HepG2 (cell line): ENCODE measurements at regions not wholly inside any gene's neighbourhood (a gene's known extent, or its start where the extent isn't known, plus 50 kb on each side); places are given as distances from the start of the nearest gene placed in this dataset.

ENCODE experiments used
- ATAC-seq: fragments of 200-7000 bp; cut with Tn5 transposase; 3 replicates; pipeline ENCODE4 v1.9.1; 2020; ENCODE audit warnings: mild to moderate bottlenecking, moderate library complexity
- BruUV-seq: library from RNA; stranded (reverse); fragments of 400-500 nt; replicated peaks from 2 replicates; lab custom pipeline; 2021; lab: Mats Ljungman, UMichigan
- CTCF ChIA-PET: fragments of 300-600 bp; formaldehyde crosslinking; extraction: SDS; loops from one replicate; lab custom pipeline; 2021; ENCODE audit warnings: low total read pairs, inconsistent platforms, low intra/inter-chr PET ratio; lab: Yijun Ruan, JAX
- POLR2A ChIA-PET: fragments of 350-600 bp; sonication (Branson Sonifier 250); formaldehyde crosslinking; loops from one replicate; lab custom pipeline; 2020; ENCODE audit warnings: antibody characterized with exemption, inconsistent platforms; lab: Yijun Ruan, JAX
- DNase-seq: peaks from one replicate; pipeline ENCODE4 v3.0.0-alpha.2; 2015; ENCODE audit warnings: low spot score
- FAIRE-seq: peaks from 3 replicates; lab custom pipeline; 2011; peaks lifted over from hg19 to GRCh38; lab: Jason Lieb, UNC
- H2AFZ ChIP-seq: one replicate; pipeline ENCODE4 v1.6.1; 2011; ENCODE audit warnings: low read length, inconsistent platforms
- H3K27ac ChIP-seq: fragments of 300-600 bp; 3 replicates; pipeline ENCODE4 v1.8.0; 2011; ENCODE audit warnings: mixed run types, mild to moderate bottlenecking, mixed read lengths, low read length, inconsistent platforms; ENCODE audit not compliant: insufficient read depth; ENCODE audit errors: extremely low read length
- H3K27me3 ChIP-seq, 2 experiments: fragments of 200-600 bp in 1 of 2; 2 replicates in 1 of 2; 3 replicates in 1 of 2; pipeline versions ENCODE4 v1.6.0 to v1.8.0; 2011; ENCODE audit warnings: low read length in 2 of 2, mild to moderate bottlenecking in 2 of 2, moderate library complexity in 2 of 2, inconsistent platforms in 1 of 2; ENCODE audit not compliant: insufficient read depth in 2 of 2, control insufficient read depth in 1 of 2
- H3K36me3 ChIP-seq, 2 experiments: fragments of 200-600 bp in 1 of 2; replicated peaks in 1 of 2; 2 replicates in 1 of 2; 3 replicates in 1 of 2; pipeline versions ENCODE4 v1.5.1 to v1.8.0; 2011; ENCODE audit warnings: low read length in 2 of 2, inconsistent platforms in 1 of 2; ENCODE audit not compliant: insufficient read depth in 2 of 2, control insufficient read depth in 1 of 2
- H3K4me1 ChIP-seq: 2 replicates; pipeline ENCODE4 v1.5.1; 2012; ENCODE audit warnings: low read length, inconsistent platforms; ENCODE audit not compliant: insufficient read depth
- H3K4me2 ChIP-seq: 2 replicates; pipeline ENCODE4 v1.6.0; 2011; ENCODE audit warnings: low read depth, low read length, inconsistent platforms
- H3K4me3 ChIP-seq, 3 experiments: fragments of 200-600 bp in 1 of 3; sonication (generic), shearing (Covaris generic) in 1 of 3; replicated peaks in 1 of 3; 2 replicates each; pipeline ENCODE4 v1.5.1; 2011 to 2016; ENCODE audit warnings: low read length in 3 of 3, inconsistent platforms in 2 of 3, low read depth in 2 of 3, mild to moderate bottlenecking in 2 of 3, control low read depth in 1 of 3, mixed read lengths in 1 of 3; ENCODE audit not compliant: insufficient read depth in 1 of 3
- H3K79me2 ChIP-seq: one replicate; pipeline ENCODE4 v1.6.1; 2011; ENCODE audit warnings: low read length, inconsistent platforms; ENCODE audit not compliant: insufficient read depth
- H3K9ac ChIP-seq: 2 replicates; pipeline ENCODE4 v1.6.0; 2011; ENCODE audit warnings: mild to moderate bottlenecking, low read depth, low read length, inconsistent platforms; ENCODE audit not compliant: insufficient read depth
- H3K9me3 ChIP-seq: 2 replicates; pipeline ENCODE4 v1.5.1; 2012; ENCODE audit warnings: mild to moderate bottlenecking, low read length
- H4K20me1 ChIP-seq: 2 replicates; pipeline ENCODE4 v1.6.0; 2011; ENCODE audit warnings: inconsistent platforms, mild to moderate bottlenecking, low read length, moderate library complexity; ENCODE audit not compliant: insufficient read depth
- AFF4 ChIP-seq: sonication (generic); formaldehyde crosslinking; IDR thresholded peaks from 2 replicates; pipeline ENCODE4 v1.4.0; 2020; ENCODE audit warnings: missing genetic modification reagents
- BATF2 ChIP-seq: sonication (generic); formaldehyde crosslinking; IDR thresholded peaks from 2 replicates; pipeline ENCODE4 v1.8.0; 2022; ENCODE audit warnings: mild to moderate bottlenecking, missing genetic modification reagents, moderate library complexity
- GPN1 ChIP-seq: sonication (generic); formaldehyde crosslinking; IDR thresholded peaks from 2 replicates; pipeline ENCODE4 v1.5.1; 2020; ENCODE audit warnings: missing genetic modification reagents, borderline replicate concordance
- HDAC6 ChIP-seq: fragments of 200-600 bp; sonication (generic); IDR thresholded peaks from 2 replicates; pipeline ENCODE4 v1.7.0; 2017; ENCODE audit warnings: mild to moderate bottlenecking, antibody characterized with exemption, low read length, low read depth
- KLF11 ChIP-seq: IDR thresholded peaks from 2 replicates; pipeline ENCODE4 v1.6.1; 2016; ENCODE audit warnings: missing compliant biosample characterization
- POLR2AphosphoS2 ChIP-seq: IDR thresholded peaks from 2 replicates; pipeline ENCODE4 v1.6.1; 2011; ENCODE audit warnings: low read depth, low read length, improper control_type of control experiment
- SCMH1 ChIP-seq: sonication (generic); formaldehyde crosslinking; IDR thresholded peaks from 2 replicates; pipeline ENCODE4 v1.9.0; 2021; ENCODE audit warnings: missing genetic modification reagents, mild to moderate bottlenecking, borderline replicate concordance
- TAF15 ChIP-seq: fragments of 200-400 bp; formaldehyde crosslinking; IDR thresholded peaks from one replicate; pipeline ENCODE4 v1.6.1; 2018; ENCODE audit warnings: mild to moderate bottlenecking, low read depth, low read length; ENCODE audit not compliant: poor library complexity, severe bottlenecking
- ZMAT3 ChIP-seq: sonication (generic); formaldehyde crosslinking; conservative IDR thresholded peaks from 2 replicates; pipeline ENCODE4 v1.7.0; 2021; ENCODE audit warnings: missing genetic modification reagents
- ZNF343 ChIP-seq: sonication (generic); formaldehyde crosslinking; IDR thresholded peaks from 2 replicates; pipeline ENCODE4 v1.4.0; 2020; ENCODE audit warnings: mild to moderate bottlenecking, missing genetic modification reagents
- ZNF513 ChIP-seq: sonication (generic); formaldehyde crosslinking; conservative IDR thresholded peaks from 2 replicates; pipeline ENCODE4 v1.5.0; 2020; ENCODE audit warnings: missing genetic modification reagents
- ZNF567 ChIP-seq: sonication (generic); formaldehyde crosslinking; IDR thresholded peaks from 2 replicates; pipeline ENCODE4 v1.8.1; 2023; ENCODE audit warnings: mild to moderate bottlenecking, missing genetic modification reagents, borderline replicate concordance
- ZNF576 ChIP-seq: sonication (generic); formaldehyde crosslinking; IDR thresholded peaks from 2 replicates; pipeline ENCODE4 v1.4.0; 2020; ENCODE audit warnings: mild to moderate bottlenecking, missing genetic modification reagents
- ZNF605 ChIP-seq: sonication (generic); formaldehyde crosslinking; IDR thresholded peaks from 2 replicates; pipeline ENCODE4 v1.8.0; 2022; ENCODE audit warnings: mild to moderate bottlenecking, missing genetic modification reagents
- ZNF720 ChIP-seq: sonication (generic); formaldehyde crosslinking; IDR thresholded peaks from 2 replicates; pipeline ENCODE4 v1.4.0; 2020; ENCODE audit warnings: missing genetic modification reagents
- ZNF800 ChIP-seq: sonication (generic); formaldehyde crosslinking; IDR thresholded peaks from 2 replicates; pipeline ENCODE4 v1.4.0; 2020; ENCODE audit warnings: missing genetic modification reagents
- WGBS: methylation state at CpG from one replicate; pipeline ENCODE4 v1.1.6; 2017; ENCODE audit warnings: low lambda C conversion rate; 5-methylcytosine and 5-hydroxymethylcytosine counted together
- in situ Hi-C: cut with HindIII; loops from 2 replicates; pipeline ENCODE4 v1.10.0; 2017; ENCODE audit warnings: low pct_unique_long_range_greater_than_20kb; ENCODE audit not compliant: extremely low pct_ligation_motif_present
- intact Hi-C: fragments of 100-400 bp; cut with micrococcal nuclease; formaldehyde crosslinking; loops from one replicate; pipeline ENCODE4 v1.10.0; 2022; ENCODE audit not compliant: unreplicated experiment

GRCh38 chr19:28307963-28308362, 905.0 kb downstream of the UQCRFS1 start (continued):
- no peak for TF ChIP-seq GPN1 (CRISPR knock-in tag)
- no peak for TF ChIP-seq AFF4 (CRISPR knock-in tag)
- TF ChIP-seq ZMAT3 (CRISPR knock-in tag), result no peak
- no peak for TF ChIP-seq TAF15
- no peak for TF ChIP-seq POLR2AphosphoS2
- no peak for TF ChIP-seq ZNF343 (CRISPR knock-in tag)
- TF ChIP-seq SCMH1 (CRISPR knock-in tag), result no peak
- no peak for TF ChIP-seq ZNF567

- in situ Hi-C loops, result no loop called here
- Histone ChIP-seq H3K36me3 (no peaks in the 10 kb centered on the region), H3K79me2 (no peaks in the 10 kb centered on the region), H3K27ac (no peak overlapping the region), H4K20me1 (no peaks in the 10 kb centered on the region), H2AFZ (no peak overlapping the region), H3K9me3 (peaks cover 91% of the 10 kb centered on the region), H3K27me3 (no peaks in the 10 kb centered on the region), H3K4me3 (no peak overlapping the region), H3K4me2 (no peak overlapping the region), H3K4me1 (no peaks in the 10 kb centered on the region), H3K9ac (no peak overlapping the region)
- ChIA-PET POLR2A (no interaction called here), CTCF (no interaction called here)
- intact Hi-C loops, result no loop called here
- BruUV-seq, result no TSS peak
- FAIRE-seq (no peak), ATAC-seq (no peak), DNase-seq (no peak)
- 2% methylated on average over 2 of the region's 2 CpGs for WGBS
- no peak for TF ChIP-seq ZNF605 (CRISPR knock-in tag)
- no peak for TF ChIP-seq KLF11 (CRISPR knock-in tag)
- no peak for TF ChIP-seq ZNF720 (CRISPR knock-in tag)
- TF ChIP-seq ZNF800 (CRISPR knock-in tag), result no peak
- no peak for TF ChIP-seq HDAC6
- TF ChIP-seq BATF2 (CRISPR knock-in tag), result no peak
- TF ChIP-seq ZNF576 (CRISPR knock-in tag), result no peak
- TF ChIP-seq ZNF513 (CRISPR knock-in tag), result no peak
Observed at GRCh38 chr19:28307487-28307886, 905.5 kb downstream of the UQCRFS1 start.
